GM18517 (cell line): ENCODE measurements at regions not wholly inside any gene's neighbourhood (a gene's known extent, or its start where the extent isn't known, plus 50 kb on each side); places are given as distances from the start of the nearest gene placed in this dataset.
"Not testable (repeated sequence)": the region's sequence is repeated elsewhere in the genome, so short reads cannot be mapped to it uniquely, and the experiment has no call there.

ENCODE experiments used
- ATAC-seq: cut with Tn5 transposase; IDR thresholded peaks from one replicate; pipeline ENCODE4 v1.9.1; 2021; ENCODE audit warnings: mild to moderate bottlenecking, moderate library complexity; ENCODE audit not compliant: unreplicated experiment

DNA sequence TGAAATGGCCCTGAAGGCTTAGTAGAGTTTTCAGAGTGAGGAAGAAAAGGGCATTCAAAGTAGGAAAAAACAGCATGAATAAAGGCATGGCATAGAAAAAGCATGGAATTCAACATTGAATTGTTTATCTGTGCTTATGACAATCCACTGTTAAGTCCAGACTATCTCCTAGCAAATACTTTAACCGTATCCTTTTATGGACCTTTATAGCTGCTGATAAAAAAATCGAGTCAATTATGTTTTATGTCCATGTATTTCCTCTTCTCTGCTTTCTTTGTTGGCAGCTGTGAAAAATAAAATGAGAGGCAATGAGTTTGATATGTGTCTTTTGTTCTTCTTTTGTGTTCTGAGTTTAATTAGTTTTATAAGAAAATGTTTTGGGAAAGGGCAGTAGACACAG lies 70.4 kb downstream of the TDRD15 start:
- ATAC-seq, result no peak

DNA sequence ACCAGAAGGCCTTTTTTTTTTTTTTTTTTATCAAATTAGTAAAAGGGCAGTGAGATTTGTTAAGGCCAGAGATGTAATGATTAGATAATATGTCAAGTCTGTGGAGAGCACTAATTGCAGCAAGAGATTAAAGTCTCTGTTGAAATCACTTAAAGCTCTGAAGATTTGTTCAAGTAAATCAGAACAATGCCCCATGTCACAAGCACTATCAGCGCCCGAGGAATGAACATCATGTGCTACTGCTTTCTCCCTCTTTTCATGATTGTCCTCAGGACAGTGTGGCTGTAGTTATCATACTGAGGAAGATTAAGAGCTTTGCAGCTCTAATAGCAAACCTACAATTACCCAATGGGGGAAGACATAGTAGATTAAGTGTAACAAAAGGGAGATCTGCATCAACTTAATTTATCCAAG lies 71.1 kb downstream of the TDRD15 start:
- no peak for ATAC-seq

DNA sequence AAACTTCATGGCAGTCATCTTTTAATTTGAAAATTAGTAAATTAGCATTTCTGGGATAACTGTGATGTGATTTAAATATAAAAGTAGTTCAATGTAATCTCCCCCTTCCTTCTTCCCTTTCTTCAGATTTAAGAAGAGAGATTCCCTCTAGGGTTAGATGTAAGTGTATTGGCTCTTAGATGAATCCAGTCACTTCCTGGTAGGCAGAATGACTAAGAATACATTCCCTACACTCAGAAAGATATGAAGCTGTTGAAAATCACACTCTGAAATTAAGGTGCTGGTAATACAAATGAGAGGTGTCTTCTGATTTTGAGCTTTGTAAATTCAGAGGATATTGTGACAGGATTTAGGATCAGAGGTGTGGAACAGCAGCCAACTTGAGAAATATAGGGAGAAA lies 71.6 kb downstream of the TDRD15 start:
- no peak for ATAC-seq

DNA sequence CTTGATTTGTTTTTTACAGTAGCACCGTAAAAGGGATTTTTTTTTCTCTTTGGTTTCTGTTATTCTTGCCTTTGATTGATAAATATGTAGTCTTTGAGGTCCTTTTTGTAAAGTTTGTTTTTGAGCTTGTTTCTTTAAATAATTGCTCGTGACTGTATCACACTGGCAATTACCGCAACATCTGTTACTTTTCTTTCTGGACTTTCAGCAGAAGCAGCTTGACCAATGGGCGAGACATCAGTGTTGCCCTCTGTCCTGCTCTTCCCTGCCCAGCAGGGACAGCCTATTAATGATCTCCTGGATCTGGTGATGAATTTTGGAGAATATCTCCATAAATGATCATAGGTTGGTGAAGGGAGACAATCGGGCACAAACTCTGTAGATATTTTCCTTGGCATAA lies 74.9 kb downstream of the TDRD15 start:
- no peak for ATAC-seq

DNA sequence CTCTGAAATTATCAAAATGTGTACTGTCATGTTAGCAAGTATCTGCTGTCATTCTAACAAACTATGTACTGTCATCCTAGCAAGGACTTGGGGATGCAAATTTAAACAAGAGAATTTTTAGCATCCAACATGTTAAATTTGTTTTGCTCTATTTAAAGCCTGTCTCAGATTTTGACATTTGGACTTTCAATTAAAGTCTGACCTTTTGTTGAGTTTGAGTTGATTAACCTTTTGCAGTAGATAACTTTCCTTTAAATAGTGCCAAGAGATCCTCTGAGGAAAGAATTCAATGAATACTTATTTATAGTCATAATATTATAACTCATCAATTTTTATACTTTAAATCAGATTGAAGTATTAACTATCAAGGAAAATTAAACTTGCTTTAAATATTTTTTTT lies 80.2 kb downstream of the TDRD15 start:
- ATAC-seq, result no peak

DNA sequence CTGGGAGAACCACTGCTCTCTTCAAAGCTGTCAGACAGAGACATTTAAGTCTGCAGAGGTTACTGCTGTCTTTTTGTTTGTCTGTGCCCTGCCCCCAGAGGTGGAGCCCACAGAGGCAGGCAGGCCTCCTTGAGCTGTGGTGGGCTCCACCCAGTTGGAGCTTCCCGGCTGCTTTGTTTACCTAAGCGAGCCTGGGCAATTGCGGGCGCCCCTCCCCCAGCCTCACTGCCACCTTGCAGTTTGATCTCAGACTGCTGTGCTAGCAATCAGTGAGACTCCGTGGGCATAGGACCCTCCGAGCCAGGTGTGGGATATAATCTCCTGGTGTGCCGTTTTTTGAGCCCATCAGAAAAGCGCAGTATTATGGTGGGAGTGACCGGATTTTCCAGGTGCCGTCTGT lies 90.3 kb downstream of the TDRD15 start:
- not testable (repeated sequence) for ATAC-seq

DNA sequence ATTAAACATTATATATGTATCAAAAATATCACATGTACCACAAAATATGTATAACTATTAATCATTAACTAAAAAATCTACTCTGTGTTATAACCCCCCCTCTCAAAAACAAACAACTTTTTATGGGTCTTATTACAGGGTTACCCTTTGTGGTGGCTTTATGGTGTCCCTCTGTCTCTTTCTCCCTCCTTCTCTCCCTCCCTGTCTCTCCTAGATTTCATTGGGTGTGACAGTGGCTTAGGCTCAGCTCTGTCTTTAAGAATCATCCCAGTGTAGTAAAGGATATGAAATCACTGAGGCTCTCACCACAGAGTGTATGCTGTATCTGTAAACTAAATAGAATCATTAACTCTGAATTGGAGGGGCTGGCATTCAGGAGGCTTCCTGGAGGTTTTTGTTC lies 93.7 kb downstream of the TDRD15 start:
- ATAC-seq, result no peak

DNA sequence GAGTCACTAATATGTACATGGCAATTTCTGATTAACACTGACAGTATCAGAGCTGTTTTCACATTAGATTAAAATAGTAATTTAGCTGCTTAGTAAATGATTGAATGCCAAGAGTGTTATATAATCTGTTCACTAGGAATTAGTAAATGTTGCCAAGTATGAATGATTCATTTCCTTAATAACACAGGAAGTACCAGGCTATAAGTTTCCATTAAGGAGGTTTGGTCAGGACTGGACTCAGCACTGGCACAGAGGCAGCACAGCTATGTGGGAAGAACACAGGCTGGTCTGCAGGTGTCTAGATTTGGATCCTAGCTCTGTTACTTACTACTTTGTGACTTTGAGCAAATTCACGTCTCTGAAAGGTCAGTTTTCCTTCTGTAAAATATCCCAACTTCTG lies 97.2 kb downstream of the TDRD15 start:
- no peak for ATAC-seq

DNA sequence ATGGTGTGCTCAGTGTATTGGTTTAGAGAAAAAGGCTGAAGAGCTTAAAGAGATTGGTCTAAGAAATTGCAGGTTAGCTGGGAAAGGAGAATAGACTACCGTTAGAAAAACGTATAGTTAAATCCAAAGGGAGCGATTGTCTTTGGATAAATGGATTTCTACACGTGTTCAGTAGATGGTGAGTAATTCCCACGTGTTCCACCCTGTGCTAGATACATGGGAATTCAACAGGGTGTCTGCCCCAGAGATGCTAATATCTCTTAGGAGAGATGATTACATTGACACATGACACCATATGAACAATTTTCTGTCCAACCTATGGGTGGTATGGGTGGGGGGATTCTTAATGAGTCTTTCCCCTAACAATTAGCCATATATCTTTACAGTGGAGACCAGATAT lies 99.8 kb downstream of the TDRD15 start:
- ATAC-seq, result no peak

DNA sequence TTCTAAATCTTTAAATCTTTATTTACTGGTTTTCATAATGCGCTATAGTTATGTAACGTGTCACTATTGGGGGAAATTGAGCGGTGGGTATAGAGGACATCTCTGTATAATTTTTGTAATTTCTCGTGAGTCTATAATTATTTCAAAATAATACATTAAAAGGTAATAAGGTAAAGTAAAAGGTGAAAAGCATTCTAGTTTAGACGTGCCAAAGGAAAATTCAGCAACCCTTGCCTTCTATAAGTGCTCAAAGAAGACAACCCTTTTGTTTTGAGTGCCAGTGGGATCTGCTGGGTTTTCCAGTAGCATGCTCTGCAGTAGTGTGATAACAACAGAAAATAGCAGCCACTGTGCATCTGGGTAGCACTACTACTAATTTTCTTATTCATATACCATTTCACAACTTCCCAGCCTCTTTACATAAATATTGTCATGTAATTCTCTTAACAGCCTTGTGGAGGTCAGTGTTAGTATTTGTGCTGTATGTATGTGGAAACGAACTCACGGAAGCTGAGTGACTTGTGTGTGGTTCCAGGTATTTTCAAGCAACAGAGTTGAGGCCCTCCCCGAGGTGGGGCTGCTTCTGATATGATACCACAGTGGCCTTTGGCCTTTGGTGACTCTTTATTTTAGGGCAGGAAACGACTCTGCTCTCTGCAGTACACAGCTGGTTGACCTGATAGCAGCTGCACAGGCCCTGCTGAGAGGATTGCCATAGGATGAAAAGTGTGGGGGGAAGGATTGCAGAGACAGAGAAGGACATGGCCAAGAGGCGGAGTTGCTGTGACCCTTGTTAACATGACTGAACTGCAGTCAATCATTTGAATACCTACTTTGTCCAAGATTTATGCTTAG lies 104.5 kb downstream of the TDRD15 start:
- no peak for ATAC-seq

DNA sequence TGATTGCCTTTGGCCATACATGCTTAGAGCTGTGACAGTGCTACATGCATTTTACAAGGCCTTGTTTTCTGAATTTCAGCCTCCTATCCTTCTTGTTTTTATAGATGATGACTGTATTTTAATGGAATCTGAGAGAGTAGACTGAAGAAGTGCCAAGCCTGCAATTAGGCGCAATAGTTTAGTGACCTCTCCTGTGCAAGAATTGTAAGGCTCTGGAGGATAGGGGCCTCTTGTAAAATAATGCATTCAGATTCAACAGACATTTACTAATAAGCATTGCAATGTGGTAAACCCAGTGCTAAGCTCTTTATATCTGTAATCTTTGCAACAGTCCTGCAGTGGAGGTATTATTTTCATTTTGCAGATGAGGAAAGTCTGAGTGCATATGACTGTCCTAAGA lies 105.5 kb downstream of the TDRD15 start:
- ATAC-seq, result no peak

DNA sequence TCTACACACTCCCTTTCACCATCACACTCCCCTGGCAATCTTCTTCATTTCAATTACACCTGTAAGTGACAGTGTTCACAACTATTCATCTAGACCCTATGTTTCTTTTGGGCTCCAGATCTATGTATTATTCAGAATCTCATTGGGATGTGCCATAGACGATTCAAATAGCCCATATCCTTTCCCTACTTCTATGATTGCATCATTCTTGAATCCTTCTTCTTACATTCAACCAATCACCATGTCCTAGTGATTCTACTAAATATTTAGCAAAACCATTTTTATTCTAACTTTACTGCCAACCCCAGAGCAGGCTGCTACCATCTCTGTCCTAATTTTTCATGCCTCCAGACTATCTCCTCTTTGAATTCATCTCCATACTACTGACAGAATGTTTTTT lies 106.4 kb downstream of the TDRD15 start:
- ATAC-seq, result no peak

DNA sequence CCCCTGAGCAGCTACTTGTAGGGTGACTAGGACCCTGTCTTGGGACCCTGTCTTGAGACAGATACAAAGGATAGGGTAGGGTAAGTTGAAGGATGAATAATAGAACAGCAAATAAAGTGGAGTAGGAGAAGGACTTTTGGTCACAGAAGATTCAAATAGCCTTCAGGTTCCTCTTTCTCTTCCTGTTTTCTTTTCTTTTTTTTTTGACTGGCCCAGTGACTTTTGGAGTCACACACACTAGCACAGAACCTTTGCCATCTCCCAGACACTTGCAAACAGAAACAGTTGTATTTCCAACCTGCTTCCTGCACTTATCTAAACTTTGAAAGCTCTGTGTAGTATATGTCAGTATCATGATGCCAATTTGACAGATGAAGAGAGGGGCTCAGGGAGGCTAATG lies 108.2 kb downstream of the TDRD15 start:
- ATAC-seq, result no peak

DNA sequence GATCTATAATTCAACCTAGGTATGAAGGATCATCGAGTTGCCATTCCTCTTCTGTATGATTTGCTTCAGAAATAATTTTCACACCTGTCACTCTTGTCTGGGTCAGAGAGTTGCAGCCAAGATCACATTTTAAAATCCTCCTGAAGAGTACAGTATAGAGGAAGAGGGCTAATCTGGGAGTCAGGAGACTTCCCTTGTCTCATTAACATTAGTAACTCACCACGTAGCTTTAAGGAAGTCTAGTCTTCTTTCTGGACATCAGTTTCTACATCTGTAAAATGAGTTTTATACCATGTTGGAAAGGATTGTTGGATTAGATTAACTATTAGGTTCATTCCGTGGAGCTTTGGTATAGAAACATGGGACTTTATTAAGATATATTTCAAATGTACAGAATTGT lies 109.4 kb downstream of the TDRD15 start:
- no peak for ATAC-seq

DNA sequence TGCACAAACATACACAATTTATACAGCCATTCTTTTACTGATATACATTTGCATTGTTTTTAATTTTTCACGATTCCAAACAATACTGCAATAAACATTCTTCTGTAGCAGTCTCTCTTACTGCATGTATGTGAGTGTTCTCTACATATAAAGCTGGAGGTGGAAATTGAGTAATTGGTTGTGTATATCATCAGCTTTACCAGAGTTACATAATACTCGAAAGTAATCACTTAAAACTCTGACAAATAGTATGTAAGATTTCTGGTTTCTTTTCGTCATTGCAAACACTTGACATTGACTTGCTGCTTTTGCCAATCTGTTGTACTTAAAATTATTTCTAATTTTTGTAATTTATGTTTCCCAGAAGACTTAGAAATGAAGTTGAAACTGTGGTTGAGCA lies 110.2 kb downstream of the TDRD15 start:
- ATAC-seq, result no peak

DNA sequence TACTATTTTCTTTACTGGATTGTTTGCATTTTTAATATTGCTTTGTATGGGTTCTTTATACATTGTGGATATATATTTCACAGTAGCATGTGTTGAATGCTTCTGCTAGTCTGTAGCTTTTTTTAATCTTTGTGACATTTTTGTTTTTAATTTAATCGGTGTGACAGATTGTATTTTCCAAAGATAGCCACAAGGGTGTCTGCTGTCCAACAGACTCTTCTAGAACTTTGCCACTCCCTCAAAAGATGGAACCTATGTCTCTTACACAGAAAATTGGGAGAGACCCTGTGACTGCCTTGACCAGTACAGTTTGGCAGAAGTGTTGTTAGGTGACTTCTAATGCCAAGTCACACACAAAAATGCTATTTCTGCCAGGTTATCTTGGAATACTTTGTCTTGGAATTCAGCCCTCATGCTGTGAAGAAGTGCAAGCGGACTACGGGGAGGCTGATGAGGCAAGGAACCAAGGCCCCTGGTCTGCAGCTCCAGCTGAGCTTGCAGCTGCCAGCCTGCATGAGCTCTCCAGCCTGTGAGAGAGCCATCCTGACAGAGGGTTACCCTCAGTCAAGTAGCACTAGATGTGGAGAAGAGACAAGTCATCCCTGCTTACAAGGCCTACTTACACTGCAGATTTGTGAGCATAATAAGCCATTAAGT lies 110.8 kb downstream of the TDRD15 start:
- no peak for ATAC-seq

DNA sequence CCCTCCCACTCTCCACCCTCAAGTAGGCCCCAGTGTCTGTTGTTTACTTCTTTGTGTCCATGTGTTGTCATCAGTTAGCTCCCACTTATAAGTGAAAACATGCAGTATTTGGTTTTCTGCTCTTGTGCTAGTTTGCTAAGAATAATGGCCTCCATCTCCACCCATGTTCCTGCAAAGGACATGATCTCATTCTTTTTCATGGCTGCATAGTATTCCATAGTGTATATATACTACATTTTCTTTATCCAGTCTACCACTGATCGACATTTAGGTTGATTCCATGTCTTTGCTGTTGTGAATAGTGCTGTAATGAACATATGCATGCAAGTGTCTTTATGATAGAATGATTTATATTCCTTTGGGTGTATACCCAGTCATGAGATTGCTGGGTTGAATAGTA lies 116.0 kb downstream of the TDRD15 start:
- not testable (repeated sequence) for ATAC-seq

DNA sequence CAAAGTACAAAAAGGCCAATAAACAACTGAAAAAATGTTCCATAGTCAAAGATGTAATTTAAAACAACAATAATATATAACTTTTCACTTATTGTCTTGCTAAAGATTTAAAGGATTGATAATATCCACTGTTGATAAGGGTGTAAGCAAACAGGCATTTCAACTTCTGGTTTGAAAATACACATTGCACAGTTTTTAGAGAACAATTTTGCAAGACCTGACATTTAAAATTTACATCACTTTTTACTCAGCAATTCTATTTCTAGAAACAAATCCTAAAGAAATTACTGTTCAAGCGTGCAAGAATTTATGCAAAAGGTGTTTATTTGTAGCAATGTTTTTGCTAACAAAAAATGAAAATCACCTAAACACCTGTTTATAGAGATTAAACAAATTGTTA lies 120.4 kb downstream of the TDRD15 start:
- no peak for ATAC-seq

DNA sequence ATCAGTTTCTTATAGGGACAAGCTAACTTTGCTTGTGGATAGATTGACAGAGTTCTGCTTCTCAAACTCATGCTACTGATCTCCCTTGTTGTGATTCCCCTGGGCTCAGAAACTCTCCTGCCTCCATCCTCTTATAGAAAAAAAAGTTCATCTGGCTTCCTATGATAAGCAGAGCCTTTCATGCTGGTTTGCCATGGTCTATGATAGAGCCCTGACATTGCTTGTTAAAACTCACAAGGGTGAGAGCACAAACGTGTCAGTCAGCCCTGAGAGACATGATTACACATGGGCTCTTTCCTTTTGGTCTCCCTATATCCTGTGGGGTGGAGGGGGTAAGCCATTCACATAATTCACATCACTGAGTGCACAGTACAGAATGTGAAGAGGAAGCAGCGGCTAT lies 121.8 kb downstream of the TDRD15 start:
- no peak for ATAC-seq

DNA sequence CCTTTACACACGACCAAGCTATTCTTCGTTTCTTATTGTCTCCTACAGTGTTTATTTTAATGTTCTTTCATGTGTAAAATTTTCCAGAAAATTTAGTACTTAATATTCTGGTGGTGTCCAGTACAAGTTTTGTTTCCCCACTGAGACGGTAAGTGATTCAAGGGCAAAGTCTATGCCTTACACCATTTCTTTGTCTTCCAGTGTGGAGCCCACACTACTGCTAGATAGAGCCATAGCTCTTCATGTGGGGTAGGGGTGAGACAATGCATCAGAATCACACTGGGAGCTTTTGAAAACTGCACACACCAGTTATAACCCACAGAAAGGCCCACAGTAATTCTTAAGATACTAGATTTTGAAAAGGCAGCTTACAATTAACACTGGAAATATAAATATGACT lies 125.6 kb downstream of the TDRD15 start:
- ATAC-seq, result no peak

DNA sequence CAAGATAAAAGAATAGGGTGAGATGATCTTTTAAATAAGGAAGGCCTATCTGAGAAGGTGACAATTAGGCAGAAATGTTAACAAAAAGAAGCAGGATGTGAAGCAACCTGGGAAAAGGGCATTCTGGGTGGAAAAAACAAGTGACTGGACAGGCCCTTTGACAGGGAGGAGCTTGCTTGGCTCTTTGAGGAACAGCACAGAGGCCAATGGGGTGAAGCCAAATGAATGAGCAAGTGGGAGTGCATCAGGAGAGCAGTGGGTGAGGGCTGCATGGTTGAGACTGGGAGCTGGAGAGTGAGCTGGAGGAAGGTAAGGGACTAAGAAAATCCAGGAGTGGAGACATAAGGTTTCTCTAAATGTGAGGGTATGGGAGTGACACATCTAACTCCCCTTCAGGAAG lies 126.9 kb downstream of the TDRD15 start:
- ATAC-seq, result no peak

DNA sequence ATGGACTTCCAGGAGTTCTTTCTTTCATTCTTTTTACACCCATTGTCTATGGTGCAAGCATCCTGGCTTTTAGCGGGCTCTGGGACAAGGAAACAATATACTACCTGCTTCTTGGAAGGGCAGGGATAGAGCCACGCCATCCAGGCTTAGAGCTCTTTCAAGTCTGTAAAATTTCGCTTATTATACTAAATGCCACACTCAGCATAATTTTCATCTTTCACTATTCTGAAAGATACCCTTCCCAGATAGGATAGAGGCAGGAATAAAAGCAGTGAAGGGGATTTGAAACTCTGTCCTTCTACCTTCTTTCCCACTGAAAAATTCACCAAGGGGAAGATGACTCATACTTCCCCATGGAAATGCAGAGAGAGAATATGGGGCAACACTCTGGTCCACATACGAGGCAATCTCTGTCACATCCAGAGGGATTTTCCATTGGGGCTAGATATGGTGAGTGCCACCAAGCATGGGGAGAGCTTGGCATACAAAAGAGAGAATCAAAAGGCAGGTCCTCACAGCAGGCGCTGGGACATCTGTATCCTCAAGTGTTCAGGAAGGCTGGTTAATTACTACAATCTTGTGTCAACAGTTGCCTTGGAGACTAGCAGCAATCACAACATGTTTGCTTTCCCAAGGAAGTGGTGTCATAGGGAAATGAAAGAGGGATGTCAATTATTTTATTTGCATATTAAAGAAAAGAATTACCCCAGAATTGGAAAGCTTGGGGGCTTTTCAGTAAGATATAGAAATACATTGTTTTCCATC lies 127.6 kb downstream of the TDRD15 start:
- ATAC-seq, result no peak
